ACC112 (cell line): ENCODE measurements at regions not wholly inside any gene's neighbourhood (a gene's known extent, or its start where the extent isn't known, plus 50 kb on each side); places are given as distances from the start of the nearest gene placed in this dataset.

Experiments used
- H2AFZ ChIP-seq: fragments of 200-600 bp; sonication (generic); one replicate; pipeline ENCODE4 v1.6.0; 2017; ENCODE audit warnings: antibody characterized with exemption, low read length; ENCODE audit not compliant: unreplicated experiment
- H3K27ac ChIP-seq: fragments of 200-600 bp; sonication (generic); 2 replicates; pipeline ENCODE4 v1.5.1; 2014; ENCODE audit warnings: low read depth, mild to moderate bottlenecking, antibody characterized with exemption, low read length, moderate library complexity
- H3K27me3 ChIP-seq: fragments of 200-600 bp; sonication (generic); 2 replicates; pipeline ENCODE4 v1.6.1; 2014; ENCODE audit warnings: mild to moderate bottlenecking, antibody characterized with exemption, low read length, moderate library complexity, mixed read lengths; ENCODE audit not compliant: insufficient read depth
- H3K36me3 ChIP-seq: fragments of 200-600 bp; sonication (generic); 2 replicates; pipeline ENCODE4 v1.6.1; 2016; ENCODE audit warnings: mild to moderate bottlenecking, antibody characterized with exemption, low read length, moderate library complexity, mixed read lengths; ENCODE audit not compliant: insufficient read depth
- H3K4me1 ChIP-seq: fragments of 200-600 bp; sonication (generic); one replicate; pipeline ENCODE4 v1.6.1; 2016; ENCODE audit warnings: low read length, mixed read lengths; ENCODE audit not compliant: insufficient read depth, unreplicated experiment, control insufficient read depth
- H3K4me3 ChIP-seq: fragments of 200-600 bp; sonication (generic); 2 replicates; pipeline ENCODE4 v1.5.1; 2014; ENCODE audit warnings: mild to moderate bottlenecking, low read depth, low read length
- H3K79me2 ChIP-seq: fragments of 200-600 bp; sonication (generic); one replicate; pipeline ENCODE4 v1.6.0; 2016; ENCODE audit warnings: low read length; ENCODE audit not compliant: control insufficient read depth, unreplicated experiment, insufficient read depth

DNA sequence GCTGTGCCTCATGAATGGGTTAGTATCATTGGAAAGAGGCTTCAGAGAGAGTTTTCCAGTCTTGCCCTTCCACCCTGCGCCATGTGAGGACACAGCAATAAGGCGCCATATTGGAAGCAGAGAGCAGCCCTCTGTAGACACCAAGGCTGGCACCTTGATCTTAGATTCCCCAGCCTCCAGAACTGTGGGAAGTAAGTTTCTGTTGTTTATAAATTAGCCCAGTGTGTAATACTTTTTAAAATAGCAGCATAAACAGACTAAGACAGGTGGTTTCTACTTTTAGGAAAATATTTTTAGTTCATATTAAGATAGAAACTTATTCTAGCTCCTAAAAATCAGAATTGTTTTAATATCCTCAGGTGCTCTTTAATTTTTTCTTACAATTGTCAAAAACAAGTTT, 117.9 kb downstream of the TM9SF2 start:
- no peaks in the 10 kb centered on the region for H3K27me3 ChIP-seq
- H3K36me3 ChIP-seq, result no peaks in the 10 kb centered on the region
- no peak overlapping the region for H2AFZ ChIP-seq
- no peaks in the 10 kb centered on the region for H3K79me2 ChIP-seq
- H3K27ac ChIP-seq, result no peak overlapping the region
- peaks cover 3% of the 10 kb centered on the region for H3K4me1 ChIP-seq
- no peak overlapping the region for H3K4me3 ChIP-seq

DNA sequence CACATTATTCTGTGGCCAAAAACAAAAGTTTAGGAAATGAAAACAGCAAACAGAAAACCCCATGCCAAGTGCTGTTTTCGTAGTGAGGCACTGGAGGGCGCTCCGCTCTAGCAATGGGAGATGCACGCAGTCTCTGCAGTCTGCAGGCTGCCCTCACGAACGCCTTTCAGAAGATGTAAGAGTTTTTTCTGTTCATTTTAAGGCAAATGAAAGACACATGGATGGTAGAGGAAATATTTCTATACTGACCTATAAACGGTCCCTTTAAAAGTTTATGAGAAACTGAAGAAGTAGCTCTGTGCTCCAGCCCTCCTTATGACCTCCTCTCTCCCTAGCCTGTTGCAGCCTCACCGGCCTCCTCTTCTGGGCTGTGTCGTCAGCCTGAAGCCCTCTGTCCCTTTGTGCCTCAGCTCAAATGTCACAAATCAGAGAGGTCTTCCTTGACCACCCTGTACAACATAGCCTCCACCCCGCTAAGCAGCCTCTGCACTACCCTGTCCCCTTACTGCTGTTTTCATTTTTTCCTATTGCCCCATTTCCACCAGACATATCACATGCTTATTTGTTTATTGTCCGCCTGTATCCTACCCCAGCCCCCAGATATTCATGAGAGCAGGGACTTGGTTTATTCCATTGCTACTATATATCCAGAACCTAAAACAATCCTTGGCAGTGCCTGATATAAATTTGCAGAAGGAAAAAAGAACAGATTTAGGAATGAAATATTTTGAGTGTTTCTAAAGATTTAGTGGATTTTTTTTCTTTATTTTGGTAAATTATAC, 116.4 kb downstream of the TM9SF2 start:
- H2AFZ ChIP-seq, result peak overlapping the region; percentile 18

DNA sequence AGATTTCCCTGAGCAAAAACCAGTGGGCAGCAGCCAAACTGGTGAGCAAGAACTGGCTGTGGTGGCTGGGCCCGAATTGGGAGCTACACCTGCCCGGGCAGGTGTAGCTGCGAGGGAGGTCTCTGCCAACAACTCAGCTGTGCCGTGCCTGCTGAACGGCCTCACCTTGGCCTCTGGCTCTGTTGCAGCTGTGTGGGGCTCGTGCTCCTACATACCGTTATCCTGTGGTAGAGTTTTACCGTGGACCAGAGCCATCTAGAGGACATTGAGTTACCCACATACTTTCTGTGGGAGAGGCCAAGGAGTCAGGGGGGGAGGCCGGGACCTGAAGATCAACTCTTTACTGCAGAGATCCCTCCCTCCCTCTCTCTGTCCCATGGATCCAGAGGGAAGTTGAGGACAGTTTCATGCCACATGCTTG, 113.2 kb downstream of the TM9SF2 start:
- H3K27me3 ChIP-seq, result no peaks in the 10 kb centered on the region
- no peaks in the 10 kb centered on the region for H3K79me2 ChIP-seq
- peaks cover 3% of the 10 kb centered on the region for H3K4me1 ChIP-seq
- no peak overlapping the region for H3K4me3 ChIP-seq
- H3K36me3 ChIP-seq, result no peaks in the 10 kb centered on the region
- no peak overlapping the region for H3K27ac ChIP-seq
- H2AFZ ChIP-seq, result no peak overlapping the region

More for the DNA sequence above, 116.4 kb downstream of the TM9SF2 start:
- H3K4me3 ChIP-seq, result no peak overlapping the region
- H3K36me3 ChIP-seq, result no peaks in the 10 kb centered on the region
- H3K27me3 ChIP-seq, result no peaks in the 10 kb centered on the region
- H3K4me1 ChIP-seq, result peaks cover 3% of the 10 kb centered on the region
- H3K27ac ChIP-seq, result no peak overlapping the region
- H3K79me2 ChIP-seq, result no peaks in the 10 kb centered on the region
